HG03135 (cell line): ENCODE measurements at regions not wholly inside any gene's neighbourhood (a gene's known extent, or its start where the extent isn't known, plus 50 kb on each side); places are given as distances from the start of the nearest gene placed in this dataset.
"Not testable (repeated sequence)": the region's sequence is repeated elsewhere in the genome, so short reads cannot be mapped to it uniquely, and the experiment has no call there.

Experiments
- ATAC-seq: cut with Tn5 transposase; IDR thresholded peaks from one replicate; pipeline ENCODE4 v1.9.1; 2021; ENCODE audit warnings: mild to moderate bottlenecking, moderate library complexity; ENCODE audit not compliant: unreplicated experiment

GRCh38 chr2:228956701-228957474, 314.2 kb downstream of the PID1 start:
- no peak for ATAC-seq

- no peak for ATAC-seq
Measured at GRCh38 chr2:228949831-228950230, 321.3 kb downstream of the PID1 start.

- ATAC-seq, result no peak
Measured at GRCh38 chr2:228945710-228946109, 325.4 kb downstream of the PID1 start.

GRCh38 chr2:228942856-228943255, 328.2 kb downstream of the PID1 start:
- ATAC-seq, result no peak

GRCh38 chr2:228938629-228939028, 332.5 kb downstream of the PID1 start:
- no peak for ATAC-seq

GRCh38 chr2:228927028-228928010, 343.8 kb downstream of the PID1 start:
- no peak for ATAC-seq

- no peak for ATAC-seq
Measured at GRCh38 chr2:228919808-228920207, 351.3 kb downstream of the PID1 start.

- no peak for ATAC-seq
Measured at GRCh38 chr2:228917220-228917619, 353.9 kb downstream of the PID1 start.

GRCh38 chr2:228916416-228917090, 354.5 kb downstream of the PID1 start:
- ATAC-seq, result no peak

GRCh38 chr2:228913176-228913575, 357.9 kb downstream of the PID1 start:
- no peak for ATAC-seq

GRCh38 chr2:228910872-228911271, 360.2 kb downstream of the PID1 start:
- not testable (repeated sequence) for ATAC-seq

- ATAC-seq, result no peak
Measured at GRCh38 chr2:228902176-228902575, 368.9 kb downstream of the PID1 start.

- no peak for ATAC-seq
Measured at GRCh38 chr2:228901531-228901930, 369.6 kb downstream of the PID1 start.

GRCh38 chr2:228878138-228878537, 392.9 kb downstream of the PID1 start:
- ATAC-seq, result no peak

- no peak for ATAC-seq
Measured at GRCh38 chr2:228876276-228876675, 394.8 kb downstream of the PID1 start.

- ATAC-seq, result no peak
Measured at GRCh38 chr2:228875152-228875900, 395.8 kb downstream of the PID1 start.

- no peak for ATAC-seq
Measured at GRCh38 chr2:228871012-228871411, 400.1 kb downstream of the PID1 start.

GRCh38 chr2:228869636-228870264, 401.3 kb downstream of the PID1 start:
- ATAC-seq, result no peak

- no peak for ATAC-seq
Measured at GRCh38 chr2:228867406-228867805, 403.7 kb downstream of the PID1 start.

- ATAC-seq, result no peak
Measured at GRCh38 chr2:228866781-228867180, 404.3 kb downstream of the PID1 start.
